Right lobe of liver (tissue), 4 donors: ENCODE measurements at regions not wholly inside any gene's neighbourhood (a gene's known extent, or its start where the extent isn't known, plus 50 kb on each side); places are given as distances from the start of the nearest gene placed in this dataset.

Experiments used
- CTCF ChIP-seq, 4 donors: fragments of 200-600 bp in 3 of 4; fragments of 450-650 bp in 1 of 4; IDR thresholded peaks; one replicate each; pipeline versions ENCODE4 v1.5.1 to v1.8.0; 2016 to 2022; ENCODE audit warnings: antibody characterized with exemption in 4 of 4, mild to moderate bottlenecking in 2 of 4
- POLR2A ChIP-seq: fragments of 450-650 bp; IDR thresholded peaks from one replicate; pipeline ENCODE4 v1.6.1; 2017; ENCODE audit warnings: antibody characterized with exemption, mild to moderate bottlenecking
- donor health status: DM: no; HTN: no; CAD: no.
- donor health status: DM: no; HTN: no; CAD: no.
- donor health status: DM: no; HTN: yes; CAD: no.

DNA sequence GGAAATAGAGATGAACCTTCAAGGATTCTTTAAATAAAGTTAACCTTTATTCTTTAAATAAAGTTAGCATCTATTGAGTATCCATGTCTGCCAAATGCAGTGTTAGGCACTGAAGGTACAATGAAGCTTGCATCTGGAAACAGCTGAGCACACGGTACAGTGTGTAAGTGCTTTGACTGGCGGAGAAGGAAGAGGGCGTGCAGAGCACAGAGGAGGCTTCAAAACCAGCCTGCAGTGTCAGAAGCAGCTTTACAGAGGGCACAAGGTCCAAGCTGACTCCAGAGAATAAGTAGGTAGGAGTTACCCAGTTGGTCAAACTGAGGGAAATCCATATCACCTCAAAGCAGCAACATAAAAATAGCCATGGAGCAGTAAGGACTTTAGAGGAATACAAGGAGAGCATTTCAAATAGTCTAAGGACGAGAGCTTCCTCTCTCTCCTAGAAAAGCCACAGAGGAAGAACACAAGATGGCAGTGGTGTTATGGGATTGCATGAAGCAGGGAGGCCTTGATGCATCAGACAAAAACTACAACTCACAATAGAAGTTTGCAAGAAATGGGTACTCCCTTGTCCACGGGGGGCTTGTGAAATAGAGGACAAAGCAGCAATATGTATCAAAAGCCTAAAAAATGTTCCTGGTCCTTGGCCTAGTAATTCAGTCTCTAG lies 60.3 kb upstream of the PPP2R3A start:
- TF ChIP-seq CTCF (IDR thresholded peaks at IDR 0.05) (no peak), POLR2A (no peak)
